ENCODE measurements at regions not wholly inside any gene's neighbourhood (a gene's known extent, or its start where the extent isn't known, plus 50 kb on each side); places are given as distances from the start of the nearest gene placed in this dataset.
"Not testable (repeated sequence)": the region's sequence is repeated elsewhere in the genome, so short reads cannot be mapped to it uniquely, and the experiment has no call there.

GRCh38 chr20:30956649-30957048 is 300.8 kb upstream of the DEFB115 start:
- not testable (repeated sequence) for H3K4me1 ChIP-seq (ENCODE audit: control insufficient read depth in 4 of 4, insufficient read depth in 4 of 4, low read length in 3 of 4); H3K36me3 ChIP-seq (ENCODE audit: control insufficient read depth in 4 of 4, insufficient read depth in 3 of 4, low read depth in 1 of 4, low read length in 3 of 4); H3K9ac ChIP-seq (ENCODE audit: low read depth in 1 of 2, low read length in 2 of 2); H3K4me3 ChIP-seq (ENCODE audit: low read depth in 1 of 3, low read length in 3 of 3); H3K27me3 ChIP-seq (ENCODE audit: control insufficient read depth in 4 of 4, insufficient read depth in 4 of 4, low read length in 3 of 4); H3K27ac ChIP-seq (ENCODE audit: low read depth in 1 of 2, low read length in 2 of 2); DNase-seq (ENCODE audit: low spot score); H3K9me3 ChIP-seq (ENCODE audit: control insufficient read depth in 4 of 4, low read length in 3 of 4)
- 90% methylated on average over 3 of the region's 3 CpGs for WGBS

DNA sequence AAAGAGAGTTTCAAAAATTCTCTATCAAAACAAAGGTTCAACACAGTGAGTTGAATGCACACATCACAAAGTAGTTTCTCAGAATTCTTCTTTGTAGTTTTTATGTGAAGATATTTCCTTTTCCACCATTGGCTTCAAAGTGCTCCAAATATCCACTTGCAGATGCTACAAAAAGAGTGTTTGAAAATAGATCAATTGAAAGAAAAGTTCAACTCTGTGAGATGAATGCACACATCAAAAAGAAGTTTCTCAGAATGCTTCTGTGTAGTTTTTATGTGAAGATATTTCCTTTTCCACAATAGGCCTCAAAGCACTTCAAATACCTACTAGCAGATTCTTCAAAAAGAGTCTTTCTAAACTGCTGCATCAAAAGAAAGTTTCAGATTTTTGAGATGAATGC is 298.3 kb upstream of the DEFB115 start:
- not testable (repeated sequence) for H3K9me3 ChIP-seq (ENCODE audit: control insufficient read depth in 4 of 4, low read length in 3 of 4); H3K27ac ChIP-seq (ENCODE audit: low read depth in 1 of 2, low read length in 2 of 2); H3K27me3 ChIP-seq (ENCODE audit: control insufficient read depth in 4 of 4, insufficient read depth in 4 of 4, low read length in 3 of 4); H3K4me3 ChIP-seq (ENCODE audit: low read depth in 1 of 3, low read length in 3 of 3); H3K36me3 ChIP-seq (ENCODE audit: control insufficient read depth in 4 of 4, insufficient read depth in 3 of 4, low read depth in 1 of 4, low read length in 3 of 4); DNase-seq (ENCODE audit: low spot score); H3K4me1 ChIP-seq (ENCODE audit: control insufficient read depth in 4 of 4, insufficient read depth in 4 of 4, low read length in 3 of 4); H3K9ac ChIP-seq (ENCODE audit: low read depth in 1 of 2, low read length in 2 of 2)

DNA sequence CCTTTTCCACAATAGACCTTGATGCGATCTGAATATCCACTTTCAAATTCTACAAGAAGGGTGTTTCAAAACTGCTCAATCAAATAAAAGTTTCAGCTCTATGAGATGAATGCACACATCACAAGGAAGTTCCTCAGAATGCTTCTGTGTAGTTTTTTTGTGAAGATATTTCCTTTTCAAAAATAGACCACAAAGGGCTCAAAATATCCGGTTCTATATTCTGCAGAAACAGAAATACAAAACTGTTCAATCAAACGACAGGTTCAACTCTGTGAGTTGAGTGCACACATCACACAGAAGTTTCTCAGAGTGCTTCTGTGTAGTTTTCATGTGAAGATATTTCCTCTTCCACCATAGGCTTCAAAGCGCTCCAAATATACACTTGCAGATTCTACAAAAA is 293.9 kb upstream of the DEFB115 start:
- H3K4me3 ChIP-seq (ENCODE audit: low read depth in 1 of 3, low read length in 3 of 3): no peak overlapping the region
- no peak for DNase-seq (ENCODE audit: low spot score)
- no peak overlapping the region for H3K27ac ChIP-seq (ENCODE audit: low read depth in 1 of 2, low read length in 2 of 2)
- H3K9ac ChIP-seq (ENCODE audit: low read depth in 1 of 2, low read length in 2 of 2): no peak overlapping the region
- no peaks in the 10 kb centered on the region for H3K36me3 ChIP-seq (ENCODE audit: control insufficient read depth in 4 of 4, insufficient read depth in 3 of 4, low read depth in 1 of 4, low read length in 3 of 4)
- 81% methylated on average over 4 of the region's 4 CpGs for WGBS
- TF ChIP-seq YY1 (IDR thresholded peaks at IDR 0.05) (no peak), NR2F2 (IDR thresholded peaks at IDR 0.05) (no peak), TAF1 (conservative IDR thresholded peaks at IDR 0.05) (no peak), GABPA (IDR thresholded peaks at IDR 0.05 in 1 of 2, conservative IDR thresholded peaks at IDR 0.05 in 1 of 2) (no peak), EGR1 (IDR thresholded peaks at IDR 0.05; ENCODE audit: low read depth in 2 of 2) (no peak), JUND (IDR thresholded peaks at IDR 0.05) (no peak), HNF4G (IDR thresholded peaks at IDR 0.05) (no peak), HNF4A (conservative IDR thresholded peaks at IDR 0.05) (no peak), SP1 (IDR thresholded peaks at IDR 0.05) (no peak), FOXA1 (IDR thresholded peaks at IDR 0.05) (no peak), REST (IDR thresholded peaks at IDR 0.05) (no peak)
- TF ChIP-seq, protein P1, sequence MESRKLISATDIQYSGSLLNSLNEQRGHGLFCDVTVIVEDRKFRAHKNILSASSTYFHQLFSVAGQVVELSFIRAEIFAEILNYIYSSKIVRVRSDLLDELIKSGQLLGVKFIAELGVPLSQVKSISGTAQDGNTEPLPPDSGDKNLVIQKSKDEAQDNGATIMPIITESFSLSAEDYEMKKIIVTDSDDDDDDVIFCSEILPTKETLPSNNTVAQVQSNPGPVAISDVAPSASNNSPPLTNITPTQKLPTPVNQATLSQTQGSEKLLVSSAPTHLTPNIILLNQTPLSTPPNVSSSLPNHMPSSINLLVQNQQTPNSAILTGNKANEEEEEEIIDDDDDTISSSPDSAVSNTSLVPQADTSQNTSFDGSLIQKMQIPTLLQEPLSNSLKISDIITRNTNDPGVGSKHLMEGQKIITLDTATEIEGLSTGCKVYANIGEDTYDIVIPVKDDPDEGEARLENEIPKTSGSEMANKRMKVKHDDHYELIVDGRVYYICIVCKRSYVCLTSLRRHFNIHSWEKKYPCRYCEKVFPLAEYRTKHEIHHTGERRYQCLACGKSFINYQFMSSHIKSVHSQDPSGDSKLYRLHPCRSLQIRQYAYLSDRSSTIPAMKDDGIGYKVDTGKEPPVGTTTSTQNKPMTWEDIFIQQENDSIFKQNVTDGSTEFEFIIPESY (IDR thresholded peaks at IDR 0.05): no peak
- TF ChIP-seq, protein P2, sequence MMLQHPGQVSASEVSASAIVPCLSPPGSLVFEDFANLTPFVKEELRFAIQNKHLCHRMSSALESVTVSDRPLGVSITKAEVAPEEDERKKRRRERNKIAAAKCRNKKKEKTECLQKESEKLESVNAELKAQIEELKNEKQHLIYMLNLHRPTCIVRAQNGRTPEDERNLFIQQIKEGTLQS (IDR thresholded peaks at IDR 0.05): no peak
- no peaks in the 10 kb centered on the region for H3K4me1 ChIP-seq (ENCODE audit: control insufficient read depth in 4 of 4, insufficient read depth in 4 of 4, low read length in 3 of 4)
- H3K9me3 ChIP-seq (ENCODE audit: control insufficient read depth in 4 of 4, low read length in 3 of 4): no peaks in the 10 kb centered on the region
- no peaks in the 10 kb centered on the region for H3K27me3 ChIP-seq (ENCODE audit: control insufficient read depth in 4 of 4, insufficient read depth in 4 of 4, low read length in 3 of 4)

- H3K27ac ChIP-seq (ENCODE audit: low read depth in 1 of 2, low read length in 2 of 2); DNase-seq (ENCODE audit: low spot score); H3K4me1 ChIP-seq (ENCODE audit: control insufficient read depth in 4 of 4, insufficient read depth in 4 of 4, low read length in 3 of 4); H3K27me3 ChIP-seq (ENCODE audit: control insufficient read depth in 4 of 4, insufficient read depth in 4 of 4, low read length in 3 of 4); H3K9me3 ChIP-seq (ENCODE audit: control insufficient read depth in 4 of 4, low read length in 3 of 4); H3K4me3 ChIP-seq (ENCODE audit: low read depth in 1 of 3, low read length in 3 of 3); H3K9ac ChIP-seq (ENCODE audit: low read depth in 1 of 2, low read length in 2 of 2); H3K36me3 ChIP-seq (ENCODE audit: control insufficient read depth in 4 of 4, insufficient read depth in 3 of 4, low read depth in 1 of 4, low read length in 3 of 4): not testable (repeated sequence)
- 89% methylated on average over 13 of the region's 13 CpGs for WGBS
Observed at GRCh38 chr20:30975859-30976258, 281.6 kb upstream of the DEFB115 start.

All from liver (tissue), 7 donors.